ENCODE measurements at regions not wholly inside any gene's neighbourhood (a gene's known extent, or its start where the extent isn't known, plus 50 kb on each side); places are given as distances from the start of the nearest gene placed in this dataset.

- Histone ChIP-seq H3K36me3 (no peaks in the 10 kb centered on the region), H3K4me1 (no peaks in the 10 kb centered on the region), H3K27ac (no peak overlapping the region), H3K9me3 (no peaks in the 10 kb centered on the region), H3K27me3 (no peaks in the 10 kb centered on the region), H3K4me3 (replicated peaks in 1 of 3) (no peak overlapping the region)
- 13 to 50% methylated on average over 1 of the region's 1 CpG for WGBS, 2 donors
- DNase-seq, result no peak
- TF ChIP-seq POLR2A (IDR thresholded peaks at IDR 0.05) (no peak), CTCF (IDR thresholded peaks at IDR 0.05) (no peak)
- intact Hi-C loops (cut with DNase I), result no loop called here
These were observed 251.4 kb upstream of the RBMY1B start for GRCh38 chrY:21259707-21260106.

GRCh38 chrY:21260325-21260724 is 250.8 kb upstream of the RBMY1B start:
- H3K4me1 ChIP-seq, result no peaks in the 10 kb centered on the region
- TF ChIP-seq POLR2A (IDR thresholded peaks at IDR 0.05) (no peak), CTCF (IDR thresholded peaks at IDR 0.05) (no peak)
- H3K4me3 ChIP-seq (replicated peaks in 1 of 3), result no peak overlapping the region
- intact Hi-C loops (cut with DNase I), result no loop called here
- H3K36me3 ChIP-seq, result no peaks in the 10 kb centered on the region
- H3K9me3 ChIP-seq, result no peaks in the 10 kb centered on the region
- no peaks in the 10 kb centered on the region for H3K27me3 ChIP-seq
- DNase-seq, result no peak
- H3K27ac ChIP-seq, result no peak overlapping the region
- 50 to 56% methylated on average over 1 to 4 of the region's 4 CpGs for WGBS, 2 donors

- intact Hi-C loops (cut with DNase I), result no loop called here
- H3K9me3 ChIP-seq, result no peaks in the 10 kb centered on the region
- TF ChIP-seq CTCF (IDR thresholded peaks at IDR 0.05) (no peak), POLR2A (IDR thresholded peaks at IDR 0.05) (no peak)
- no peaks in the 10 kb centered on the region for H3K36me3 ChIP-seq
- H3K27me3 ChIP-seq, result no peaks in the 10 kb centered on the region
- DNase-seq, result no peak
- no peak overlapping the region for H3K27ac ChIP-seq
- 69 to 71% methylated on average over 4 of the region's 4 CpGs for WGBS, 2 donors
- no peaks in the 10 kb centered on the region for H3K4me1 ChIP-seq
- H3K4me3 ChIP-seq (replicated peaks in 1 of 3), result no peak overlapping the region
These were observed 250.0 kb upstream of the RBMY1B start for GRCh38 chrY:21261158-21261557.

GRCh38 chrY:21266751-21267150 is 244.4 kb upstream of the RBMY1B start:
- intact Hi-C loops (cut with DNase I), result no loop called here
- Histone ChIP-seq H3K27ac (no peak overlapping the region), H3K9me3 (no peaks in the 10 kb centered on the region), H3K4me1 (no peaks in the 10 kb centered on the region), H3K27me3 (no peaks in the 10 kb centered on the region), H3K4me3 (replicated peaks in 1 of 3) (no peak overlapping the region), H3K36me3 (no peaks in the 10 kb centered on the region)
- TF ChIP-seq POLR2A (IDR thresholded peaks at IDR 0.05) (no peak), CTCF (IDR thresholded peaks at IDR 0.05) (no peak)
- DNase-seq, result peak in 1 of 2 donors; percentile 19

- H3K27ac ChIP-seq, result no peak overlapping the region
- H3K4me3 ChIP-seq (replicated peaks in 1 of 3), result no peak overlapping the region
- no peaks in the 10 kb centered on the region for H3K4me1 ChIP-seq
- H3K36me3 ChIP-seq, result no peaks in the 10 kb centered on the region
- TF ChIP-seq POLR2A (IDR thresholded peaks at IDR 0.05) (no peak), CTCF (IDR thresholded peaks at IDR 0.05) (no peak)
- no peaks in the 10 kb centered on the region for H3K27me3 ChIP-seq
- no peaks in the 10 kb centered on the region for H3K9me3 ChIP-seq
- WGBS, 2 donors, result 43 to 54% methylated on average over 1 of the region's 1 CpG
- DNase-seq, result no peak
- intact Hi-C loops (cut with DNase I), result no loop called here
These were observed 244.0 kb upstream of the RBMY1B start for GRCh38 chrY:21267164-21267563.
